GM21786 (cell line): ENCODE measurements at regions not wholly inside any gene's neighbourhood (a gene's known extent, or its start where the extent isn't known, plus 50 kb on each side); places are given as distances from the start of the nearest gene placed in this dataset.
A peak's percentile ranks its signal among the peaks of the same experiment; 100 is the strongest.

Experiments used
- ATAC-seq: cut with Tn5 transposase; IDR thresholded peaks from one replicate; pipeline ENCODE4 v1.9.1; 2021; ENCODE audit not compliant: unreplicated experiment

- no peak for ATAC-seq
Measured at GRCh38 chr5:89028595-89029285, 145.8 kb upstream of the MEF2C start.

GRCh38 chr5:89024045-89024444 is 141.1 kb upstream of the MEF2C start:
- ATAC-seq: no peak

- ATAC-seq: no peak
Measured at GRCh38 chr5:89020926-89021610, 138.1 kb upstream of the MEF2C start.

- no peak for ATAC-seq
Measured at GRCh38 chr5:89016741-89017303, 133.8 kb upstream of the MEF2C start.

GRCh38 chr5:89015409-89015808 is 132.4 kb upstream of the MEF2C start:
- ATAC-seq: no peak

GRCh38 chr5:89011778-89012711 is 129.1 kb upstream of the MEF2C start:
- ATAC-seq: no peak

- no peak for ATAC-seq
Measured at GRCh38 chr5:89010512-89010911, 127.5 kb upstream of the MEF2C start.

- ATAC-seq: no peak
Measured at GRCh38 chr5:89008291-89008690, 125.3 kb upstream of the MEF2C start.

- ATAC-seq: no peak
Measured at GRCh38 chr5:89005990-89006389, 123.0 kb upstream of the MEF2C start.

GRCh38 chr5:89004379-89004778 is 121.4 kb upstream of the MEF2C start:
- ATAC-seq: no peak

- ATAC-seq: no peak
Measured at GRCh38 chr5:89003563-89004036, 120.6 kb upstream of the MEF2C start.

- ATAC-seq: no peak
Measured at GRCh38 chr5:88999853-89000252, 116.9 kb upstream of the MEF2C start.

GRCh38 chr5:88997937-88998336 is 115.0 kb upstream of the MEF2C start:
- ATAC-seq: no peak

- no peak for ATAC-seq
Measured at GRCh38 chr5:88984040-88984439, 101.1 kb upstream of the MEF2C start.

GRCh38 chr5:88979726-88980125 is 96.7 kb upstream of the MEF2C start:
- no peak for ATAC-seq

GRCh38 chr5:88979244-88979643 is 96.3 kb upstream of the MEF2C start:
- ATAC-seq: peak; percentile 71

- no peak for ATAC-seq
Measured at GRCh38 chr5:88976914-88977313, 93.9 kb upstream of the MEF2C start.

- peak; percentile 89 for ATAC-seq
Measured at GRCh38 chr5:88967633-88968585, 84.9 kb upstream of the MEF2C start.

- ATAC-seq: no peak
Measured at GRCh38 chr5:88964831-88965230, 81.8 kb upstream of the MEF2C start.

- ATAC-seq: no peak
Measured at GRCh38 chr5:88957013-88957412, 74.0 kb upstream of the MEF2C start.
